Calu3 (cell line): ENCODE measurements at regions not wholly inside any gene's neighbourhood (a gene's known extent, or its start where the extent isn't known, plus 50 kb on each side); places are given as distances from the start of the nearest gene placed in this dataset.

Experiments
- BruUV-seq: library from RNA; stranded (reverse); fragments of 400-500 nt; replicated peaks from 2 replicates; lab custom pipeline; 2021; lab: Mats Ljungman, UMichigan
- CTCF ChIA-PET: fragments of 300-600 bp; sonication (Branson Sonifier 250); formaldehyde crosslinking; loops from one replicate; lab custom pipeline; 2022; ENCODE audit warnings: antibody characterized with exemption; lab: Charles Lee
- DNase-seq: peaks from one replicate; pipeline ENCODE4 v3.0.0; 2022
- H3K27ac Mint-ChIP-seq: one replicate; pipeline ENCODE4 v1.8.0; 2022; ENCODE audit warnings: mixed read lengths; ENCODE audit not compliant: unreplicated experiment
- H3K27me3 Mint-ChIP-seq: one replicate; pipeline ENCODE4 v1.8.0; 2022; ENCODE audit warnings: mixed read lengths; ENCODE audit not compliant: unreplicated experiment
- H3K36me3 Mint-ChIP-seq: one replicate; pipeline ENCODE4 v1.8.0; 2022; ENCODE audit warnings: mild to moderate bottlenecking, moderate library complexity, mixed read lengths; ENCODE audit not compliant: insufficient read depth, unreplicated experiment
- H3K4me1 Mint-ChIP-seq: one replicate; pipeline ENCODE4 v1.8.0; 2022; ENCODE audit warnings: mild to moderate bottlenecking, low read depth, mixed read lengths; ENCODE audit not compliant: unreplicated experiment
- H3K4me3 Mint-ChIP-seq: one replicate; pipeline ENCODE4 v1.8.0; 2022; ENCODE audit warnings: mild to moderate bottlenecking, low read depth, moderate library complexity, mixed read lengths; ENCODE audit not compliant: unreplicated experiment
- H3K9me3 Mint-ChIP-seq: one replicate; pipeline ENCODE4 v1.8.0; 2022; ENCODE audit warnings: low read depth, mixed read lengths; ENCODE audit not compliant: unreplicated experiment
- intact Hi-C: fragments of 100-400 bp; cut with micrococcal nuclease; formaldehyde crosslinking; loops from one replicate; pipeline ENCODE4 v1.10.0; 2022; ENCODE audit not compliant: unreplicated experiment
- TF ChIP-seq, protein P1 (sequence below): fragments of 200-600 bp; IDR thresholded peaks from one replicate; pipeline ENCODE4 v1.8.0; 2022; ENCODE audit warnings: antibody characterized with exemption; ENCODE audit not compliant: unreplicated experiment

DNA sequence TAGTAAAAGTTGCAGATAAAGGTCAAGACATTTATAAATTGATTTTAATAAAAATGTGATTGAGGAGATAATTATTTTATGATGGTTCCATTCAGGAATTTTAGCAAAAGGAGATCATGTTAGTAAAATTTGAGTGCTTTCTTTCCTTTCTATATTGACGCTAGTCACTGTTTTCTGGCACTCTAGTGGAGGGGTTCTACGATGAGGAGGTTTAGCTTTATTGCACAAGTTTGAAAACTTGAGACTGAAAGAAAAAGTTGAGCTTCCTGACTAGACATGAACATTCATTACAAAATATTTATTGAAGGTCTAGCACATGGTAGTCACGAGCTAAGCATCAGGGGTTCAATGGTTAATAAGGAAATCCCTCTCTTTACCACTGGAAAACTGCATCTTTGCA is 336.1 kb downstream of the SNAPC1 start:
- Mint-ChIP-seq H3K36me3 (no peaks in the 10 kb centered on the region), H3K27me3 (no peaks in the 10 kb centered on the region), H3K4me1 (no peaks in the 10 kb centered on the region), H3K9me3 (no peaks in the 10 kb centered on the region), H3K4me3 (no peak overlapping the region), H3K27ac (no peak overlapping the region)
- no peak for DNase-seq
- TF ChIP-seq, protein P1, sequence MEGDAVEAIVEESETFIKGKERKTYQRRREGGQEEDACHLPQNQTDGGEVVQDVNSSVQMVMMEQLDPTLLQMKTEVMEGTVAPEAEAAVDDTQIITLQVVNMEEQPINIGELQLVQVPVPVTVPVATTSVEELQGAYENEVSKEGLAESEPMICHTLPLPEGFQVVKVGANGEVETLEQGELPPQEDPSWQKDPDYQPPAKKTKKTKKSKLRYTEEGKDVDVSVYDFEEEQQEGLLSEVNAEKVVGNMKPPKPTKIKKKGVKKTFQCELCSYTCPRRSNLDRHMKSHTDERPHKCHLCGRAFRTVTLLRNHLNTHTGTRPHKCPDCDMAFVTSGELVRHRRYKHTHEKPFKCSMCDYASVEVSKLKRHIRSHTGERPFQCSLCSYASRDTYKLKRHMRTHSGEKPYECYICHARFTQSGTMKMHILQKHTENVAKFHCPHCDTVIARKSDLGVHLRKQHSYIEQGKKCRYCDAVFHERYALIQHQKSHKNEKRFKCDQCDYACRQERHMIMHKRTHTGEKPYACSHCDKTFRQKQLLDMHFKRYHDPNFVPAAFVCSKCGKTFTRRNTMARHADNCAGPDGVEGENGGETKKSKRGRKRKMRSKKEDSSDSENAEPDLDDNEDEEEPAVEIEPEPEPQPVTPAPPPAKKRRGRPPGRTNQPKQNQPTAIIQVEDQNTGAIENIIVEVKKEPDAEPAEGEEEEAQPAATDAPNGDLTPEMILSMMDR = no peak
- no TSS peak for BruUV-seq
- intact Hi-C loops = no loop called here
- CTCF ChIA-PET = interaction anchor here (0.5 kb wide), 1 partner anchor 61 kb away, joined by 4 read pairs; no protein-coding TSS in a partner anchor

DNA sequence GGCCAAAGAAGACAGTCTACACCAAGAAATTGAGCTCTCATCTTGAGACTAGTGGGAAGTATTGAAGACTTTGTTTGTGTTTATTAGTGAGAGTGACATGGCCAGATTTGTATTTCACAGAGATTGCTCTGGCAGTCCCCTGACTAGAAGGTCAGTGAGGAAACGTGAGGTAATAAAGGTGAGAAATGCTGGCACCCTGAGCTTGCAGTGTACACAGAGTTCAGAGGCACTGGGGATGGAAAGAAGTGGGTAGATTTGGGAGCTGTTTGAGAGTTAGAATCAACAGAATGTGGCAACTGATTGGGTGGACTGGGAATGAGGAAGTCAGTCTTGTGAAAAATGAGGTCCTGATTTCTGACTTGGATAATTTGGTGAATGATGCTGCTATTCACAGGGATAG is 336.9 kb downstream of the SNAPC1 start:
- intact Hi-C loops = no loop called here
- Mint-ChIP-seq H3K9me3 (no peaks in the 10 kb centered on the region), H3K4me3 (no peak overlapping the region), H3K27ac (no peak overlapping the region), H3K36me3 (no peaks in the 10 kb centered on the region), H3K4me1 (no peaks in the 10 kb centered on the region), H3K27me3 (no peaks in the 10 kb centered on the region)
- TF ChIP-seq, protein P1 = no peak
- no TSS peak for BruUV-seq
- CTCF ChIA-PET = interaction anchor here (0.5 kb wide), 1 partner anchor 61 kb away, joined by 4 read pairs; no protein-coding TSS in a partner anchor
- DNase-seq = no peak

DNA sequence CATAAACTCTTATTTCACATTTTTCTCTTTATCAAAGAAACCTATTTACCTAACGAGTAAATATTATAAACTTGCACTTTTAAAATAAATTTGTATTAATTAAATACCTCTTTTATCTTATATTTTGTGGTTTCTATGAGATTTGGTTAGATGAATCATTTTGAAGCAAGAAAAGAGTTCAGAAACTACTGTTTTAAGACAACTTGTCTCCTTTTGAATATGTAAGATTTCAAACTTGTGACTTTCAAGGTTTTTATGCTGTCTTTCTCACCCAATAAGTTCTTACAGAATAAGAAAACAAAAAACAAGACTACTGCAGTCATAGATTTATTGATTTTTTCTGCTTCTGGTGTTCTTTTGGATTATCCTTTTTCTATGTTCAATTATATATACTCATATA is 339.0 kb downstream of the SNAPC1 start:
- BruUV-seq = no TSS peak
- CTCF ChIA-PET = no interaction called here
- H3K9me3 Mint-ChIP-seq = no peaks in the 10 kb centered on the region
- no peaks in the 10 kb centered on the region for H3K36me3 Mint-ChIP-seq
- DNase-seq = no peak
- H3K27me3 Mint-ChIP-seq = no peaks in the 10 kb centered on the region
- H3K27ac Mint-ChIP-seq = no peak overlapping the region
- H3K4me3 Mint-ChIP-seq = no peak overlapping the region
- TF ChIP-seq, protein P1 = no peak
- H3K4me1 Mint-ChIP-seq = no peaks in the 10 kb centered on the region
- intact Hi-C loops = no loop called here

DNA sequence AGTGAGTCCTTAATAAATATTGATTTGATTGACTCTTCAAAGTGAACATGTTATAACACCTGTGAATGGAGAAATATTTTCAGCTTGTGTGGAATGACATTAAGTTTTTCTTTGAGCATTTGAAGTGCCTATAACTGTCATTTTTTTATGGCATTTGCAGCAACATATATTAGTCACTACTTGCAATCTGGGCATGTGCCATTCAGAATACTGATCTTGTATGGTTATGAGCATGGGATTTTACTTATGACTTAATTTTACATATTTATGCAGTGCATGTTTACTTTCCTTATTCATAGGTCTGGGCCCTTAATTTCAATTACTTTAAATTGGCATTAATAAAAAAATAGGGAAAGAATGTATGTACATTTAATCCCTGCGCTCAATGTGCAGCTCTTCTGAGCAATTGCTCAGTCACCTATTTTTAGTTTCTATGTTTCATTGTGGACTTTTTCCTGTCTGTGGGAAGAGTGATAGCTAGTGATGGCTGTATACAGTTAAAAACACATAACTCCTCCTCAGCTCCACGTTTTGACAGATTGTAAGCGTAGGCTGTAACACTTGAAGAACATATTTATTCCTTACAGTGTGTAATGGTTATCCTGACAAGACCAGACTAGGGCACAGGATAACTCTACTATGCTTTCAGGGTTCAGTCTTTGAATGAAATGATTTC is 339.6 kb downstream of the SNAPC1 start:
- no peak for DNase-seq
- BruUV-seq = no TSS peak
- Mint-ChIP-seq H3K27ac (no peak overlapping the region), H3K27me3 (no peaks in the 10 kb centered on the region), H3K4me1 (no peaks in the 10 kb centered on the region), H3K36me3 (no peaks in the 10 kb centered on the region), H3K4me3 (no peak overlapping the region), H3K9me3 (no peaks in the 10 kb centered on the region)
- intact Hi-C loops = no loop called here
- CTCF ChIA-PET = no interaction called here
- TF ChIP-seq, protein P1 = no peak
